ENCODE measurements at regions not wholly inside any gene's neighbourhood (a gene's known extent, or its start where the extent isn't known, plus 50 kb on each side); places are given as distances from the start of the nearest gene placed in this dataset.

GRCh38 chr12:19014240-19014639 lies 115.3 kb upstream of the PLEKHA5 start:
- ChIA-PET POLR2A (no interaction called here), CTCF (no interaction called here)
- TF ChIP-seq ELF4 (IDR thresholded peaks at IDR 0.05): no peak
- TF ChIP-seq FOXA1 (IDR thresholded peaks at IDR 0.05): no peak
- TF ChIP-seq ARNT (IDR thresholded peaks at IDR 0.05): no peak
- TF ChIP-seq ZNF384 (IDR thresholded peaks at IDR 0.05): no peak
- TF ChIP-seq NFRKB (IDR thresholded peaks at IDR 0.05): no peak
- no peak for TF ChIP-seq TARDBP (IDR thresholded peaks at IDR 0.05)
- no peak for TF ChIP-seq CTBP1 (IDR thresholded peaks at IDR 0.05; ENCODE audit: borderline replicate concordance)
- no peak for TF ChIP-seq SUZ12 (IDR thresholded peaks at IDR 0.05)
- TF ChIP-seq PKNOX1 (IDR thresholded peaks at IDR 0.05): no peak
- no peak for TF ChIP-seq LEF1 (IDR thresholded peaks at IDR 0.05; ENCODE audit: borderline replicate concordance)
- TF ChIP-seq FOXM1 (IDR thresholded peaks at IDR 0.05; ENCODE audit: borderline replicate concordance): no peak
- no peak for TF ChIP-seq HDGF (IDR thresholded peaks at IDR 0.05; ENCODE audit: borderline replicate concordance)
- no peak for TF ChIP-seq BHLHE40 (IDR thresholded peaks at IDR 0.05; ENCODE audit: borderline replicate concordance)
- no peak for TF ChIP-seq FOXK2 (IDR thresholded peaks at IDR 0.05)
- no peak for DNase-seq (ENCODE audit: extremely low spot score)

- TF ChIP-seq SP1 (IDR thresholded peaks at IDR 0.05) (no peak), LEF1 (IDR thresholded peaks at IDR 0.05; ENCODE audit: borderline replicate concordance) (no peak), ARNT (IDR thresholded peaks at IDR 0.05) (no peak), CTBP1 (IDR thresholded peaks at IDR 0.05; ENCODE audit: borderline replicate concordance) (no peak), L3MBTL2 (conservative IDR thresholded peaks at IDR 0.05) (no peak), HDGF (IDR thresholded peaks at IDR 0.05; ENCODE audit: borderline replicate concordance) (no peak)
- POLR2A ChIA-PET: no interaction called here
- CTCF ChIA-PET: no interaction called here
- DNase-seq (ENCODE audit: extremely low spot score): no peak
Observed at GRCh38 chr12:19015285-19015684, 114.2 kb upstream of the PLEKHA5 start.

GRCh38 chr12:19018302-19018970 lies 111.1 kb upstream of the PLEKHA5 start:
- ChIA-PET POLR2A (no interaction called here), CTCF (interaction anchor here (0.6 kb wide), 1 partner anchor 38 kb away, joined by 3 read pairs; no protein-coding TSS in a partner anchor)
- TF ChIP-seq SP1 (IDR thresholded peaks at IDR 0.05) (no peak), ARNT (IDR thresholded peaks at IDR 0.05) (no peak), NFRKB (IDR thresholded peaks at IDR 0.05) (no peak), FOXK2 (IDR thresholded peaks at IDR 0.05) (no peak), PKNOX1 (IDR thresholded peaks at IDR 0.05) (no peak), LEF1 (IDR thresholded peaks at IDR 0.05; ENCODE audit: borderline replicate concordance) (no peak)
- DNase-seq (ENCODE audit: extremely low spot score): no peak

GRCh38 chr12:19021240-19021639 lies 108.3 kb upstream of the PLEKHA5 start:
- DNase-seq (ENCODE audit: extremely low spot score): no peak
- TF ChIP-seq FOXA1 (IDR thresholded peaks at IDR 0.05) (no peak), ZNF384 (IDR thresholded peaks at IDR 0.05) (no peak), SP1 (IDR thresholded peaks at IDR 0.05) (no peak), FOXK2 (IDR thresholded peaks at IDR 0.05) (no peak), ELF4 (IDR thresholded peaks at IDR 0.05) (no peak), HDGF (IDR thresholded peaks at IDR 0.05; ENCODE audit: borderline replicate concordance) (no peak), BHLHE40 (IDR thresholded peaks at IDR 0.05; ENCODE audit: borderline replicate concordance) (no peak), NFRKB (IDR thresholded peaks at IDR 0.05) (no peak), LEF1 (IDR thresholded peaks at IDR 0.05; ENCODE audit: borderline replicate concordance) (no peak), ARNT (IDR thresholded peaks at IDR 0.05) (no peak), L3MBTL2 (conservative IDR thresholded peaks at IDR 0.05) (no peak), SUZ12 (IDR thresholded peaks at IDR 0.05) (no peak), FOXM1 (IDR thresholded peaks at IDR 0.05; ENCODE audit: borderline replicate concordance) (no peak), TARDBP (IDR thresholded peaks at IDR 0.05) (no peak), PKNOX1 (IDR thresholded peaks at IDR 0.05) (no peak), CTBP1 (IDR thresholded peaks at IDR 0.05; ENCODE audit: borderline replicate concordance) (no peak)
- ChIA-PET CTCF (no interaction called here), POLR2A (no interaction called here)

GRCh38 chr12:19021646-19022045 lies 107.9 kb upstream of the PLEKHA5 start:
- POLR2A ChIA-PET: no interaction called here
- DNase-seq (ENCODE audit: extremely low spot score): no peak
- TF ChIP-seq PKNOX1 (IDR thresholded peaks at IDR 0.05): no peak
- no peak for TF ChIP-seq SUZ12 (IDR thresholded peaks at IDR 0.05)
- TF ChIP-seq TARDBP (IDR thresholded peaks at IDR 0.05): no peak
- no peak for TF ChIP-seq L3MBTL2 (conservative IDR thresholded peaks at IDR 0.05)
- TF ChIP-seq LEF1 (IDR thresholded peaks at IDR 0.05; ENCODE audit: borderline replicate concordance): no peak
- no peak for TF ChIP-seq HDGF (IDR thresholded peaks at IDR 0.05; ENCODE audit: borderline replicate concordance)
- TF ChIP-seq SP1 (IDR thresholded peaks at IDR 0.05): no peak
- TF ChIP-seq CTBP1 (IDR thresholded peaks at IDR 0.05; ENCODE audit: borderline replicate concordance): no peak
- TF ChIP-seq ELF4 (IDR thresholded peaks at IDR 0.05): no peak
- CTCF ChIA-PET: no interaction called here

GRCh38 chr12:19025582-19025981 lies 104.0 kb upstream of the PLEKHA5 start:
- TF ChIP-seq ARNT (IDR thresholded peaks at IDR 0.05): no peak
- no peak for TF ChIP-seq L3MBTL2 (conservative IDR thresholded peaks at IDR 0.05)
- no peak for TF ChIP-seq ZNF384 (IDR thresholded peaks at IDR 0.05)
- no peak for TF ChIP-seq SUZ12 (IDR thresholded peaks at IDR 0.05)
- no peak for TF ChIP-seq SP1 (IDR thresholded peaks at IDR 0.05)
- no peak for TF ChIP-seq TARDBP (IDR thresholded peaks at IDR 0.05)
- TF ChIP-seq PKNOX1 (IDR thresholded peaks at IDR 0.05): no peak
- no peak for TF ChIP-seq BHLHE40 (IDR thresholded peaks at IDR 0.05; ENCODE audit: borderline replicate concordance)
- no peak for TF ChIP-seq CTBP1 (IDR thresholded peaks at IDR 0.05; ENCODE audit: borderline replicate concordance)
- CTCF ChIA-PET: no interaction called here
- POLR2A ChIA-PET: no interaction called here
- DNase-seq (ENCODE audit: extremely low spot score): no peak

All from HEK293T (cell line).